ENCODE measurements at regions not wholly inside any gene's neighbourhood (a gene's known extent, or its start where the extent isn't known, plus 50 kb on each side); places are given as distances from the start of the nearest gene placed in this dataset.

GRCh38 chr1:72942008-72942407 lies 659.7 kb upstream of the NEGR1 start:
- TF ChIP-seq POLR2A (IDR thresholded peaks at IDR 0.05) (no peak), CTCF (IDR thresholded peaks at IDR 0.05) (no peak), EP300 (IDR thresholded peaks at IDR 0.05) (no peak)

Data from sigmoid colon (tissue), 4 donors.